H1 (cell line): ENCODE measurements at regions not wholly inside any gene's neighbourhood (a gene's known extent, or its start where the extent isn't known, plus 50 kb on each side); places are given as distances from the start of the nearest gene placed in this dataset.

Source experiments
- CTCF ChIA-PET: fragments of 300-600 bp; sonication (Branson Sonifier 250); formaldehyde crosslinking; loops from one replicate; lab custom pipeline; 2021; ENCODE audit not compliant: partially characterized antibody; lab: Charles Lee
- POLR2A ChIA-PET: fragments of 300-600 bp; sonication (Branson Sonifier 250); formaldehyde crosslinking; loops from one replicate; lab custom pipeline; 2021; ENCODE audit warnings: inconsistent platforms; ENCODE audit not compliant: partially characterized antibody; lab: Charles Lee
- DNase-seq, 2 experiments: peaks; one replicate each; pipeline versions ENCODE4 v3.0.0 to v3.0.0-alpha.2; 2010 to 2022; ENCODE audit warnings: low spot score in 2 of 2, low read depth in 1 of 2, mixed read lengths in 1 of 2
- FAIRE-seq: peaks from 2 replicates; lab custom pipeline; 2011; peaks lifted over from hg19 to GRCh38; lab: Jason Lieb, UNC
- H2AFZ ChIP-seq: 2 replicates; pipeline ENCODE4 v1.8.1; 2012; ENCODE audit warnings: low read length, inconsistent platforms
- H2AK5ac ChIP-seq: 2 replicates; pipeline ENCODE4 v1.6.1; 2013; ENCODE audit warnings: low read depth, low read length
- H2BK120ac ChIP-seq: replicated peaks from 2 replicates; pipeline ENCODE3; 2013; ENCODE audit warnings: low read depth, low read length, inconsistent platforms
- H2BK12ac ChIP-seq: 2 replicates; pipeline ENCODE4 v1.6.1; 2013; ENCODE audit warnings: low read depth, low read length
- H2BK15ac ChIP-seq: 2 replicates; pipeline ENCODE4 v1.6.1; 2013; ENCODE audit warnings: low read length
- H2BK20ac ChIP-seq: 2 replicates; pipeline ENCODE4 v1.6.1; 2013; ENCODE audit warnings: low read length
- H2BK5ac ChIP-seq: 2 replicates; pipeline ENCODE4 v1.6.1; 2013; ENCODE audit warnings: low read depth, low read length
- H3K14ac ChIP-seq: 2 replicates; pipeline ENCODE4 v1.6.1; 2013; ENCODE audit warnings: inconsistent platforms; ENCODE audit not compliant: insufficient read length
- H3K18ac ChIP-seq: 2 replicates; pipeline ENCODE4 v1.6.1; 2013; ENCODE audit warnings: low read length; ENCODE audit errors: extremely low read depth
- H3K23ac ChIP-seq: 2 replicates; pipeline ENCODE4 v1.6.1; 2013; ENCODE audit warnings: inconsistent platforms; ENCODE audit not compliant: insufficient read length
- H3K23me2 ChIP-seq: 2 replicates; pipeline ENCODE4 v1.6.1; 2013; ENCODE audit warnings: low read depth, low read length
- H3K27ac ChIP-seq: 2 replicates; pipeline ENCODE4 v1.6.1; 2011; ENCODE audit warnings: low read depth, low read length, inconsistent platforms
- H3K27me3 ChIP-seq, 4 experiments: replicated peaks in 1 of 4; 1 replicate in 1 of 4; 2 replicates in 3 of 4; pipeline versions ENCODE4 v1.6.1 to v1.8.1; 2011 to 2013; ENCODE audit warnings: low read length in 3 of 4, mild to moderate bottlenecking in 3 of 4, inconsistent platforms in 2 of 4, mixed read lengths in 2 of 4, moderate library complexity in 1 of 4; ENCODE audit not compliant: control insufficient read depth in 3 of 4, insufficient read depth in 3 of 4; ENCODE audit errors: extremely low read depth in 1 of 4
- H3K36me3 ChIP-seq, 4 experiments: 2 replicates each; pipeline versions ENCODE4 v1.6.1 to v1.8.1; 2011 to 2013; ENCODE audit warnings: mild to moderate bottlenecking in 4 of 4, low read length in 3 of 4, moderate library complexity in 2 of 4, control low read depth in 1 of 4, inconsistent platforms in 1 of 4; ENCODE audit not compliant: insufficient read depth in 4 of 4, control insufficient read depth in 2 of 4
- H3K4ac ChIP-seq: replicated peaks from 2 replicates; pipeline ENCODE3; 2013; ENCODE audit warnings: low read length, low read depth, mixed read lengths, inconsistent platforms; ENCODE audit not compliant: insufficient read length
- H3K4me1 ChIP-seq, 4 experiments: replicated peaks in 1 of 4; 1 replicate in 1 of 4; 2 replicates in 3 of 4; pipeline versions ENCODE4 v1.6.1 to v1.8.1; 2011 to 2013; ENCODE audit warnings: low read length in 3 of 4, inconsistent platforms in 2 of 4, mixed read lengths in 1 of 4; ENCODE audit not compliant: insufficient read depth in 4 of 4, control insufficient read depth in 3 of 4
- H3K4me2 ChIP-seq, 2 experiments: 2 replicates each; pipeline versions ENCODE4 v1.6.1 to v1.8.1; 2011 to 2013; ENCODE audit warnings: low read depth in 2 of 2, low read length in 2 of 2, control low read depth in 1 of 2, inconsistent platforms in 1 of 2, mild to moderate bottlenecking in 1 of 2; ENCODE audit not compliant: insufficient read depth in 1 of 2
- H3K4me3 ChIP-seq, 4 experiments: fragments of 200-600, 300-600 bp in 1 of 4; sonication (generic), shearing (Covaris generic), sonication (Bioruptor Twin) in 1 of 4; 2 replicates each; pipeline versions ENCODE4 v1.5.1 to v1.8.1; 2011 to 2016; ENCODE audit warnings: low read length in 4 of 4, low read depth in 3 of 4, control low read depth in 2 of 4, inconsistent platforms in 2 of 4, mild to moderate bottlenecking in 2 of 4, mixed read lengths in 1 of 4, moderate library complexity in 1 of 4; ENCODE audit not compliant: insufficient read depth in 2 of 4; ENCODE audit errors: extremely low read depth in 1 of 4
- H3K56ac ChIP-seq: replicated peaks from 2 replicates; pipeline ENCODE3; 2013; ENCODE audit warnings: low read depth, mild to moderate bottlenecking, mixed read lengths, low read length, inconsistent platforms; ENCODE audit not compliant: insufficient read length
- H3K79me1 ChIP-seq: 2 replicates; pipeline ENCODE4 v1.6.1; 2013; ENCODE audit warnings: low read depth, low read length, control low read depth
- H3K79me2 ChIP-seq, 2 experiments: 2 replicates each; pipeline versions ENCODE4 v1.6.1 to v1.8.1; 2012 to 2013; ENCODE audit warnings: low read length in 2 of 2, mild to moderate bottlenecking in 2 of 2, inconsistent platforms in 1 of 2; ENCODE audit not compliant: insufficient read depth in 2 of 2, control insufficient read depth in 1 of 2
- H3K9ac ChIP-seq, 4 experiments: replicated peaks in 1 of 4; 1 replicate in 1 of 4; 2 replicates in 3 of 4; pipeline versions ENCODE4 v1.6.1 to v1.8.1; 2011 to 2013; ENCODE audit warnings: low read depth in 3 of 4, low read length in 3 of 4, control low read depth in 2 of 4, mild to moderate bottlenecking in 2 of 4, moderate library complexity in 2 of 4, inconsistent platforms in 1 of 4; ENCODE audit errors: extremely low read depth in 1 of 4
- H3K9me3 ChIP-seq, 2 experiments: 2 replicates each; pipeline versions ENCODE4 v1.6.1 to v1.8.1; 2012 to 2013; ENCODE audit warnings: mild to moderate bottlenecking in 2 of 2, moderate library complexity in 2 of 2, control low read depth in 1 of 2, inconsistent platforms in 1 of 2, low read depth in 1 of 2, low read length in 1 of 2, mixed read lengths in 1 of 2; ENCODE audit not compliant: insufficient read depth in 2 of 2
- H4K20me1 ChIP-seq, 2 experiments: replicated peaks in 1 of 2; 2 replicates each; pipeline versions ENCODE3 to v1.8.1; 2011 to 2013; ENCODE audit warnings: inconsistent platforms in 2 of 2, low read length in 2 of 2, mild to moderate bottlenecking in 1 of 2; ENCODE audit not compliant: insufficient read depth in 2 of 2, control insufficient read depth in 1 of 2
- H4K5ac ChIP-seq: 2 replicates; pipeline ENCODE4 v1.6.1; 2013; ENCODE audit warnings: low read length, low read depth, mixed read lengths, inconsistent platforms; ENCODE audit not compliant: insufficient read length
- H4K8ac ChIP-seq: 2 replicates; pipeline ENCODE4 v1.8.0; 2013; ENCODE audit warnings: mild to moderate bottlenecking, moderate library complexity, low read length, inconsistent platforms; ENCODE audit not compliant: insufficient read depth; ENCODE audit errors: extremely low read depth
- H4K91ac ChIP-seq: replicated peaks from 2 replicates; pipeline ENCODE3; 2013; ENCODE audit warnings: low read length, mixed read lengths, inconsistent platforms; ENCODE audit not compliant: insufficient read length
- BCL11A ChIP-seq, 2 experiments: IDR thresholded peaks; one replicate each; pipeline ENCODE4 v1.6.1; 2011; ENCODE audit warnings: low read depth in 2 of 2, low read length in 2 of 2, mild to moderate bottlenecking in 2 of 2
- CBX5 ChIP-seq: fragments of 300-800, 300-1000 bp; sonication (generic); IDR thresholded peaks from 2 replicates; pipeline ENCODE4 v1.7.1; 2016; ENCODE audit warnings: antibody characterized with exemption, low read length, low read depth
- CTCF ChIP-seq, 3 experiments: IDR thresholded peaks; 1 replicate in 2 of 3; 2 replicates in 1 of 3; pipeline versions ENCODE4 v1.5.1 to v1.6.1; 2011; ENCODE audit warnings: low read length in 3 of 3, mild to moderate bottlenecking in 3 of 3, inconsistent platforms in 2 of 3, low read depth in 1 of 3, moderate library complexity in 1 of 3; ENCODE audit not compliant: insufficient read depth in 1 of 3; ENCODE audit errors: control extremely low read depth in 1 of 3
- JUN ChIP-seq: IDR thresholded peaks from 2 replicates; pipeline ENCODE4 v1.6.1; 2011; ENCODE audit warnings: low read depth, mild to moderate bottlenecking, improper control_type of control experiment, low read length
- KDM1A ChIP-seq: fragments of 200-600, 300-600 bp; sonication (generic); IDR thresholded peaks from 2 replicates; pipeline ENCODE4 v1.7.1; 2016; ENCODE audit warnings: mild to moderate bottlenecking, low read length, borderline replicate concordance
- RFX5 ChIP-seq: IDR thresholded peaks from 2 replicates; pipeline ENCODE4 v1.6.1; 2011; ENCODE audit warnings: low read depth, low read length, improper control_type of control experiment, borderline replicate concordance
- RNF2 ChIP-seq: fragments of 200-900, 300-1000 bp; sonication (generic); IDR thresholded peaks from 2 replicates; pipeline ENCODE4 v1.7.1; 2016; ENCODE audit warnings: borderline replicate concordance, low read depth, mild to moderate bottlenecking, antibody characterized with exemption, low read length; ENCODE audit not compliant: poor library complexity, severe bottlenecking; ENCODE audit errors: missing control alignments
- SP2 ChIP-seq: IDR thresholded peaks from 2 replicates; pipeline ENCODE4 v1.6.1; 2012; ENCODE audit warnings: mild to moderate bottlenecking, low read length, inconsistent platforms
- USF2 ChIP-seq: IDR thresholded peaks from 2 replicates; pipeline ENCODE4 v1.6.1; 2011; ENCODE audit warnings: low read length, improper control_type of control experiment
- ZNF274 ChIP-seq: IDR thresholded peaks from 2 replicates; pipeline ENCODE4 v1.7.0; 2012; ENCODE audit warnings: low read length, borderline replicate concordance; ENCODE audit errors: extremely low read depth
- WGBS, 2 experiments: shearing (Covaris generic) in 1 of 2; methylation state at CpG; one replicate each; pipeline versions ENCODE4 v1.1.6 to v1.1.7; 2013 to 2015; ENCODE audit warnings: low lambda C conversion rate in 2 of 2, mixed read lengths in 2 of 2, inconsistent platforms in 1 of 2, low coverage in 1 of 2, missing lambda C conversion rate in 1 of 2; ENCODE audit not compliant: insufficient replicate concordance in 2 of 2, insufficient coverage in 1 of 2, insufficient read length in 1 of 2; ENCODE audit errors: extremely low coverage in 1 of 2, missing lambda C conversion rate in 1 of 2; 5-methylcytosine and 5-hydroxymethylcytosine counted together

- Histone ChIP-seq H3K4ac (no peak overlapping the region), H3K79me2 (no peaks in the 10 kb centered on the region), H4K8ac (no peak overlapping the region), H3K56ac (no peak overlapping the region), H2BK120ac (no peak overlapping the region), H3K9me3 (peaks cover 0 to 6% of the 10 kb centered on the region in 2 experiments; a peak in 1 of 4 replicates), H3K27me3 (no peaks in the 10 kb centered on the region), H4K91ac (no peak overlapping the region), H3K9ac (no peak overlapping the region), H3K14ac (no peak overlapping the region), H2AK5ac (no peak overlapping the region), H2BK12ac (no peak overlapping the region), H3K23ac (no peak overlapping the region), H3K4me1 (no peaks in the 10 kb centered on the region), H4K20me1 (no peaks in the 10 kb centered on the region), H2BK20ac (no peak overlapping the region), H3K36me3 (no peaks in the 10 kb centered on the region; a peak in 1 of 8 replicates), H3K79me1 (no peaks in the 10 kb centered on the region), H2AFZ (no peak overlapping the region), H2BK15ac (no peak overlapping the region), H3K27ac (no peak overlapping the region), H3K4me3 (no peak overlapping the region), H3K23me2 (no peaks in the 10 kb centered on the region), H3K4me2 (no peak overlapping the region), H4K5ac (no peak overlapping the region), H3K18ac (no peak overlapping the region), H2BK5ac (no peak overlapping the region)
- 95% methylated on average over 42 of the region's 49 CpGs; no CpG with 5 or more reads in 1 of the 2 experiments for WGBS, 2 experiments
- TF ChIP-seq CTCF (IDR thresholded peaks at IDR 0.05; ENCODE audit: control extremely low read depth in 1 of 3, insufficient read depth in 1 of 3, low read depth in 1 of 3, low read length in 3 of 3) (no peak), KDM1A (no peak), RNF2 (no peak), BCL11A (IDR thresholded peaks at IDR 0.05; ENCODE audit: low read depth in 2 of 2, low read length in 2 of 2) (no peak), CBX5 (no peak), USF2 (no peak), SP2 (no peak), RFX5 (no peak), JUN (no peak), ZNF274 (no peak)
- ChIA-PET POLR2A (no interaction called here), CTCF (interaction anchor here (0.7 to 2.7 kb wide), 3 partner anchors 10 to 554 kb away, joined by 3 to 22 read pairs (median 4); no protein-coding TSS in a partner anchor)
- DNase-seq: no peak
- FAIRE-seq: no peak
These were observed 273.9 kb upstream of the ADAMTS16 start for GRCh38 chr5:4866131-4866659.
